ENCODE measurements at regions not wholly inside any gene's neighbourhood (a gene's known extent, or its start where the extent isn't known, plus 50 kb on each side); places are given as distances from the start of the nearest gene placed in this dataset.
"Not testable (repeated sequence)": the region's sequence is repeated elsewhere in the genome, so short reads cannot be mapped to it uniquely, and the experiment has no call there.

DNA sequence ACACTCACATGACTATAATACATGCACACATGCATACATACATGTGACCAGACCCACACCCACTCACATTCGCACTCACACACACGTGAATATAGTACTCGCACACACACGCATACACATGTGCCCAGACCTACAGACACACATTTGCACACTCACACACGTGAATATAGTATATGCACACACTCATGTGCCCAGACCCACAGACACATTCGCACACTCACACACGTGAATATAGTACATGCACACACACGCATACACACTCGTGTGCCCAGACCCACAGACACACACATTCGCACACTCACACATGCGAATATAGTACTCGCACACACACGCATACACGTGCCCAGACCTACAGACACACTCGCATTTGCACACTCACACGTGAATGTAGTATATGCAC lies 186.9 kb downstream of the NPIPB11 start:
- not testable (repeated sequence) for H3K27ac ChIP-seq; H3K9ac ChIP-seq (ENCODE audit: insufficient read length); H3K9me3 ChIP-seq (ENCODE audit: low read depth, low read length); H3K4me3 ChIP-seq; DNase-seq (ENCODE audit: low read depth, low spot score); H3K36me3 ChIP-seq (ENCODE audit: insufficient read depth, low read length)

- H3K27ac ChIP-seq; H3K4me3 ChIP-seq; DNase-seq (ENCODE audit: low read depth, low spot score): not testable (repeated sequence)
Measured at GRCh38 chr16:29218649-29219048, 187.9 kb downstream of the NPIPB11 start.

GRCh38 chr16:29218171-29218570 lies 188.3 kb downstream of the NPIPB11 start:
- not testable (repeated sequence) for H3K9me3 ChIP-seq (ENCODE audit: low read depth, low read length); H3K4me3 ChIP-seq; H3K27ac ChIP-seq; DNase-seq (ENCODE audit: low read depth, low spot score); H3K36me3 ChIP-seq (ENCODE audit: insufficient read depth, low read length); H3K9ac ChIP-seq (ENCODE audit: insufficient read length)

More at GRCh38 chr16:29218649-29219048, 187.9 kb downstream of the NPIPB11 start:
- H3K9me3 ChIP-seq (ENCODE audit: low read depth, low read length); H3K36me3 ChIP-seq (ENCODE audit: insufficient read depth, low read length); H3K9ac ChIP-seq (ENCODE audit: insufficient read length): not testable (repeated sequence)

DNA sequence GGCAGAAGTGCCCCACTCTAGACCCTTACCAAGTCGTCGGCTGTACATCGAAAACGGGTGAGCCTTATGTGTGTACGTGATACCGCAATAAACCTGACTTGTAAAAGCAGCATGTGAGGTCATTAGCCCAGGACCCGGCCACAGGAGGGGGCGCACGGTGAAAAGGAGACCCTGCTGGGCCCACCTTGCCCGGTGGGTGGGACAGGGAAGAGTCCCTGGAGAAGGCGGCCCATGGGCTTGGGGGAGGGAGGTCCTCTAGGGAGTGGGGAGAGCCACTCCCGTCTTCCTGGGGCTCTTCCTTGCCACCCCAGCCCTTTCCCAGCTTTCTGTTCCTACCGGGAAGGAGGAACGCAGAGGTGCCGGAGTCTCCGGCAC lies 188.8 kb downstream of the NPIPB11 start:
- H3K9ac ChIP-seq (ENCODE audit: insufficient read length); H3K9me3 ChIP-seq (ENCODE audit: low read depth, low read length); DNase-seq (ENCODE audit: low read depth, low spot score); H3K36me3 ChIP-seq (ENCODE audit: insufficient read depth, low read length); H3K27ac ChIP-seq; H3K4me3 ChIP-seq: not testable (repeated sequence)

- H3K4me3 ChIP-seq; H3K36me3 ChIP-seq (ENCODE audit: insufficient read depth, low read length); DNase-seq (ENCODE audit: low read depth, low spot score); H3K9ac ChIP-seq (ENCODE audit: insufficient read length); H3K9me3 ChIP-seq (ENCODE audit: low read depth, low read length); H3K27ac ChIP-seq: not testable (repeated sequence)
Measured at GRCh38 chr16:29217104-29217751, 189.3 kb downstream of the NPIPB11 start.

DNA sequence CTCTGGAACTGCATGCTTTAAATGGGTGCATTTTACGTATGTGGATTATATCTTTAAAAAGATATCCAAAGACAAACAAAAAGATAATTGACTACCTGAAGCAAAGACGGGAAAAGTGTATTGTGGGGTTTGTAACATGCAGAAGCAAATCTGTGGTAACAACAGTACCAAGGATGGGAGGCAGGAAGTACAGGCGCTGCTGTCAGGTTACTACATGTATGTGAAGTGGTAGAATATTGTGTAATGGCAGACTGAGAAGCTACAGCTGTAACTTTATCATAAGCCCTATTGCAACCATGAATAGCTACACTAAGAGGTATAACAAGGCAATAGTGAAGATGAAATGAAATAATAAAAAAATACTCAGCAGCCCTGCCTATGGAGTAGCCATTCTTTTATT lies 192.7 kb downstream of the NPIPB11 start:
- not testable (repeated sequence) for H3K36me3 ChIP-seq (ENCODE audit: insufficient read depth, low read length); DNase-seq (ENCODE audit: low read depth, low spot score); H3K27ac ChIP-seq

GRCh38 chr16:29213251-29213650 lies 193.3 kb downstream of the NPIPB11 start:
- H3K36me3 ChIP-seq (ENCODE audit: insufficient read depth, low read length); H3K4me3 ChIP-seq; H3K9me3 ChIP-seq (ENCODE audit: low read depth, low read length); H3K27ac ChIP-seq; DNase-seq (ENCODE audit: low read depth, low spot score); H3K9ac ChIP-seq (ENCODE audit: insufficient read length): not testable (repeated sequence)

More for the DNA sequence above, 192.7 kb downstream of the NPIPB11 start:
- not testable (repeated sequence) for H3K9ac ChIP-seq (ENCODE audit: insufficient read length); H3K9me3 ChIP-seq (ENCODE audit: low read depth, low read length); H3K4me3 ChIP-seq

DNA sequence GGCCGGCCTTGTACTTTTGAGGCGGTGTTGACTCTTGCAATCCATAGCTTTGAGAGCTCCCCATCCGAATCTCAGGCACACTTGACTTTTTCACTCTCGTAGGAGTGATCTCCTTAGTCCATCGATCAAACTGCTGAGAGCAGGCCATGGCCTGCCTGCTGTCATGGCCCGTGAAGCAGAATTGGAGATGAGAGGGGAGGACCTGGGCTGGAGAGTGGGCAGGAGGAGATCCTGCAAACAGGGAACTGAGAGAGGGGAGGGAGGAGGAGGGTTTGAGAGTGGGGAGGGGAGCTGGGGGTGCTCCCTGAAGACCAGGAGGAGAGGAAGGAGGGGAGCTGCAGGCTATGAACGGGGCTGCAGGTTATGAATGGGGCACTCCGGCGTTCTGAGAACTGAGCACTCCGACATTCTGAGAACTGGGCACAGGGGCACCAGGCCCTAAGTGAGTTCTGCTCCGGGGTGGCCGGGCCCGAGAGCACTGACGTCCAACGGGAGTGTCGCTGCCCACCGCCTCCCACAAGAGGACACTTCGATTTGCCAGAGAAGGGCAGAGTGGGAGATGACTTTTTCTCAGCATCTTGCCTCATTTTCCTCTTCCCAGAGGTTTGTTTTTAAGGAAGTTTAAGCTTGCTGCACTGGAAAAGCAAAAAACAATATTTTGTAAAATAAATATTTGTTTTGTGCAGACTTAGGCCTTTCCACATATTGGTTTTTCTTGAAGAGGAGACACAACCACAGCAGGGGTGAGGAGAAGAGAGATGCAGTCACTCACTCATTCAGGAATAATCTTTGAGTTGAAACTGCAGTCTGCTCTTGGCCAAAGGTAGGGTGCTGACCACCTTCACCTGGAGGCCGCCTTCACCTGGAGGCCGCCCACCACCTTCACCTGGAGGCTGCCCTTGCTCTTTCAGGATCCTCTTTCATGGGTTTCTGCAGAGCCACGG lies 194.2 kb downstream of the NPIPB11 start:
- not testable (repeated sequence) for H3K9ac ChIP-seq (ENCODE audit: insufficient read length); DNase-seq (ENCODE audit: low read depth, low spot score); H3K9me3 ChIP-seq (ENCODE audit: low read depth, low read length); H3K27ac ChIP-seq; H3K36me3 ChIP-seq (ENCODE audit: insufficient read depth, low read length); H3K4me3 ChIP-seq

- not testable (repeated sequence) for H3K27ac ChIP-seq
Measured at GRCh38 chr16:29211456-29211855, 195.1 kb downstream of the NPIPB11 start.

DNA sequence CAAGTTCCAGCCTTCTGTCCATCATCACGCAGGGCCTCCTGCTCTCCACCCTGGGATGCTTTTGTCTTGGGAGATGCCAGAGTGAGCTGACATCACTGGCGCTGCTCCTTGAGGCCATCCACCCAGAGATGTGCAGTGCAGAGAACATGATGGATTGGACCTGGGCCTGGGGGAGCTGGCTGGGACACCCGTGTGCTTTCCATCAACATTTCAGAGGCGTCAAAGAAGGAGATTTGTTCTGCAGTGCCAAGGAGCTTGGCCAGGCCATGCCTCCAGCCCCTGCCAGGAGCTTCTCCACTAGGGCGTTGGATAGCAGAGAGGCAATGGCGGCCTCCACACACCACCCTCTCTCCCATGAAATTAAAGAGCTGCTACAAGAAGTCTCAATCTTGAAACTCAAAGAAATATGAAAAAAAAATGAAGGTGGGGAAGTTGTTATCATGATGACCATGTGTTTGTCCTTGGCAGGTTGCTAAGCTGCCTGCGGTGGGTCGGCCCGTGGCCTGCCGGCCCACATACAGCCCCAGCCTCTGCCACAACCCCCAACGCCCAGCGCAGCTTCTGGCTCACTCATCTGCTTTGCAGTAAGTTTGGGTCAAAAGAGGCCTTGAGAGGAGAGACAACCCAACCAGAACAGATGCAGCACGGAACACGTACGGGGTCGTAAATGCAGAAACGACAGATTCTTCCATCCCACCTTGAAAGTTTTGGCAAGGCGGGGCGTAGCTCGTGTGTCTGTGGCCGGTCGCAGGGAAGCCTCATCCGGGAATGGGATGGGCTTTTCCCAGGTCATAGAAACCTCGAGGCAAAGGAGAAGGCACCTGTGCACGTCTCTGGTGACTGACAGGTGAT lies 196.0 kb downstream of the NPIPB11 start:
- not testable (repeated sequence) for DNase-seq (ENCODE audit: low read depth, low spot score); H3K4me3 ChIP-seq; H3K36me3 ChIP-seq (ENCODE audit: insufficient read depth, low read length); H3K9me3 ChIP-seq (ENCODE audit: low read depth, low read length); H3K9ac ChIP-seq (ENCODE audit: insufficient read length); H3K27ac ChIP-seq

More at GRCh38 chr16:29211456-29211855, 195.1 kb downstream of the NPIPB11 start:
- not testable (repeated sequence) for H3K9me3 ChIP-seq (ENCODE audit: low read depth, low read length); H3K9ac ChIP-seq (ENCODE audit: insufficient read length); DNase-seq (ENCODE audit: low read depth, low spot score); H3K36me3 ChIP-seq (ENCODE audit: insufficient read depth, low read length); H3K4me3 ChIP-seq

- not testable (repeated sequence) for H3K36me3 ChIP-seq (ENCODE audit: insufficient read depth, low read length); H3K4me3 ChIP-seq; H3K9ac ChIP-seq (ENCODE audit: insufficient read length); H3K27ac ChIP-seq; H3K9me3 ChIP-seq (ENCODE audit: low read depth, low read length); DNase-seq (ENCODE audit: low read depth, low spot score)
Measured at GRCh38 chr16:29206120-29206519, 200.4 kb downstream of the NPIPB11 start.

DNA sequence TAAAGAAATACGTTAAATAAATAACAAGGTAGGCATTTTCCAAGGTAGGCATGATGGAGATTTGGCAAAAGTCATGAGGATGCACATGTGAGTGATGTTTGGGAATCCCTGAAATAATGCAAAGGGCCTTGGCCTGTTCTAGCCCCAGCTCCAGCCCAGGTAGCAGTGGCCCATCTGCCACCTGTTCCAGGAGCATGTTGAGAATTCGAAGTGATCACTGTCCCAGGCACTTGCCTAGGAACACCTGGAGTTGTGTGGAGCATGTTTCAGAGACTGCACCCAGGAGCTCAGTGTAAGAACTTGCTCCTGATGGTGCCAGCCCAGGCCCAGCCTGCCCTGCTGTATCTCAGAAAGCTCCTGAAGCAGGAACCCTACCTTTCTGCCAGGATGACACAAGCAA lies 201.4 kb downstream of the NPIPB11 start:
- H3K27ac ChIP-seq; H3K4me3 ChIP-seq; H3K36me3 ChIP-seq (ENCODE audit: insufficient read depth, low read length); H3K9ac ChIP-seq (ENCODE audit: insufficient read length); H3K9me3 ChIP-seq (ENCODE audit: low read depth, low read length); DNase-seq (ENCODE audit: low read depth, low spot score): not testable (repeated sequence)
